A673 (cell line): ENCODE measurements at regions not wholly inside any gene's neighbourhood (a gene's known extent, or its start where the extent isn't known, plus 50 kb on each side); places are given as distances from the start of the nearest gene placed in this dataset.

Experiments
- BruUV-seq: library from RNA; stranded (reverse); fragments of 400-500 nt; replicated peaks from 2 replicates; lab custom pipeline; 2021; lab: Mats Ljungman, UMichigan
- CTCF ChIA-PET: fragments of 300-600 bp; sonication (Branson Sonifier 250); formaldehyde crosslinking; loops from one replicate; lab custom pipeline; 2022; ENCODE audit warnings: antibody characterized with exemption; lab: Charles Lee
- POLR2A ChIA-PET: fragments of 300-600 bp; sonication (Branson Sonifier 250); formaldehyde crosslinking; loops from one replicate; lab custom pipeline; 2022; ENCODE audit warnings: antibody characterized with exemption; ENCODE audit not compliant: low non-redundant PET; lab: Charles Lee
- DNase-seq: peaks from one replicate; pipeline ENCODE4 v3.0.0-alpha.2; 2015; ENCODE audit warnings: low spot score
- H3K27ac ChIP-seq: fragments of 200-600 bp; sonication (generic); 2 replicates; pipeline ENCODE4 v1.5.1; 2016; ENCODE audit warnings: mixed run types, low read depth, mild to moderate bottlenecking, mixed read lengths, antibody characterized with exemption, low read length; ENCODE audit not compliant: poor library complexity, severe bottlenecking
- H3K27me3 ChIP-seq: fragments of 200-600 bp; sonication (generic); replicated peaks from 2 replicates; pipeline ENCODE4 v1.6.1; 2017; ENCODE audit warnings: mixed run types, low read depth, mild to moderate bottlenecking, mixed read lengths, antibody characterized with exemption, low read length; ENCODE audit not compliant: insufficient read depth, poor library complexity
- H3K36me3 ChIP-seq: fragments of 200-600 bp; sonication (generic); 2 replicates; pipeline ENCODE4 v1.6.1; 2016; ENCODE audit warnings: mixed run types, mild to moderate bottlenecking, mixed read lengths, antibody characterized with exemption, low read length; ENCODE audit not compliant: insufficient read depth, poor library complexity, severe bottlenecking
- H3K4me1 ChIP-seq: fragments of 200-600 bp; sonication (generic); 2 replicates; pipeline ENCODE4 v1.6.1; 2017; ENCODE audit warnings: mixed run types, mild to moderate bottlenecking, mixed read lengths, antibody characterized with exemption, low read length; ENCODE audit not compliant: insufficient read depth, poor library complexity, severe bottlenecking
- H3K4me3 ChIP-seq: fragments of 200-600 bp; sonication (generic); 2 replicates; pipeline ENCODE4 v1.5.1; 2016; ENCODE audit warnings: low read depth, mixed run types, mild to moderate bottlenecking, mixed read lengths, low read length; ENCODE audit not compliant: poor library complexity, severe bottlenecking
- H3K9me3 ChIP-seq: fragments of 200-600 bp; sonication (generic); 2 replicates; pipeline ENCODE4 v1.6.1; 2016; ENCODE audit warnings: mixed run types, low read depth, mild to moderate bottlenecking, mixed read lengths, antibody characterized with exemption, low read length; ENCODE audit not compliant: poor library complexity, severe bottlenecking
- CTCF ChIP-seq: fragments of 300-800, 200-600 bp; sonication (generic); conservative IDR thresholded peaks from 2 replicates; pipeline ENCODE4 v1.5.1; 2017; ENCODE audit warnings: low read depth, mild to moderate bottlenecking, antibody characterized with exemption, low read length, moderate library complexity, mixed read lengths
- EZH2 ChIP-seq: fragments of 200-600 bp; sonication (generic); IDR thresholded peaks from 2 replicates; pipeline ENCODE4 v1.6.1; 2017; ENCODE audit warnings: borderline replicate concordance, low read depth, mild to moderate bottlenecking, mixed read lengths, antibody characterized with exemption, low read length; ENCODE audit not compliant: poor library complexity, severe bottlenecking
- intact Hi-C: fragments of 100-400 bp; cut with micrococcal nuclease; formaldehyde crosslinking; loops from one replicate; pipeline ENCODE4 v1.10.0; 2022; ENCODE audit not compliant: unreplicated experiment

GRCh38 chr1:30315185-30315960 lies 408.0 kb downstream of the MATN1 start:
- ChIA-PET CTCF (no interaction called here), POLR2A (no interaction called here)
- Histone ChIP-seq H3K4me3 (no peak overlapping the region), H3K9me3 (no peaks in the 10 kb centered on the region), H3K36me3 (no peaks in the 10 kb centered on the region), H3K27me3 (no peaks in the 10 kb centered on the region), H3K4me1 (peaks cover under 1% of the 10 kb centered on the region), H3K27ac (no peak overlapping the region)
- no peak for TF ChIP-seq CTCF
- no peak for TF ChIP-seq EZH2
- peak; percentile 31 for DNase-seq
- no TSS peak for BruUV-seq
- intact Hi-C loops, result no loop called here

- Histone ChIP-seq H3K36me3 (no peaks in the 10 kb centered on the region), H3K27ac (no peak overlapping the region), H3K4me1 (no peaks in the 10 kb centered on the region), H3K27me3 (no peaks in the 10 kb centered on the region), H3K4me3 (no peak overlapping the region), H3K9me3 (no peaks in the 10 kb centered on the region)
- ChIA-PET CTCF (no interaction called here), POLR2A (no interaction called here)
- intact Hi-C loops, result no loop called here
- no peak for DNase-seq
- BruUV-seq, result no TSS peak
- TF ChIP-seq EZH2 (no peak), CTCF (no peak)
These were observed 408.8 kb downstream of the MATN1 start for GRCh38 chr1:30314591-30314990.

- TF ChIP-seq EZH2 (no peak), CTCF (no peak)
- H3K4me1 ChIP-seq, result no peaks in the 10 kb centered on the region
- no peaks in the 10 kb centered on the region for H3K36me3 ChIP-seq
- ChIA-PET CTCF (no interaction called here), POLR2A (no interaction called here)
- no peaks in the 10 kb centered on the region for H3K27me3 ChIP-seq
- BruUV-seq, result no TSS peak
- intact Hi-C loops, result no loop called here
- no peak overlapping the region for H3K4me3 ChIP-seq
- H3K27ac ChIP-seq, result no peak overlapping the region
- no peak for DNase-seq
- no peaks in the 10 kb centered on the region for H3K9me3 ChIP-seq
These were observed 409.8 kb downstream of the MATN1 start for GRCh38 chr1:30313584-30313983.
